PC-3 (cell line): ENCODE measurements at regions not wholly inside any gene's neighbourhood (a gene's known extent, or its start where the extent isn't known, plus 50 kb on each side); places are given as distances from the start of the nearest gene placed in this dataset.

Source experiments
- ATAC-seq: fragments of 200-7000 bp; cut with Tn5 transposase; 2 replicates; pipeline ENCODE4 v1.9.1; 2020; ENCODE audit warnings: mild to moderate bottlenecking, moderate library complexity
- BruUV-seq: library from RNA; stranded (reverse); fragments of 400-500 nt; replicated peaks from 2 replicates; lab custom pipeline; 2021; lab: Mats Ljungman, UMichigan
- CTCF ChIA-PET: fragments of 300-600 bp; sonication (Branson Sonifier 250); formaldehyde crosslinking; loops from one replicate; lab custom pipeline; 2022; ENCODE audit warnings: antibody characterized with exemption; lab: Charles Lee
- POLR2A ChIA-PET: fragments of 300-600 bp; sonication (Branson Sonifier 250); formaldehyde crosslinking; loops from one replicate; lab custom pipeline; 2022; ENCODE audit warnings: antibody characterized with exemption; ENCODE audit not compliant: unreplicated experiment; lab: Charles Lee
- DNase-seq: peaks from one replicate; pipeline ENCODE4 v3.0.0-alpha.2; 2015
- H2AFZ ChIP-seq: fragments of 300-600 bp; sonication (generic); 2 replicates; pipeline ENCODE4 v1.6.0; 2016; ENCODE audit warnings: antibody characterized with exemption, low read length
- H3F3A ChIP-seq: fragments of 300-600 bp; sonication (generic); one replicate; pipeline ENCODE4 v1.6.0; 2017; ENCODE audit warnings: antibody characterized with exemption, low read length, control low read depth, mild to moderate bottlenecking; ENCODE audit not compliant: unreplicated experiment
- H3K27ac ChIP-seq: fragments of 300-600 bp; sonication (generic); 2 replicates; pipeline ENCODE4 v1.5.1; 2016; ENCODE audit warnings: mild to moderate bottlenecking, low read length
- H3K27me3 ChIP-seq: fragments of 300-600 bp; sonication (generic); 2 replicates; pipeline ENCODE4 v1.6.1; 2016; ENCODE audit warnings: low read length, mixed read lengths
- H3K36me3 ChIP-seq: fragments of 300-600 bp; sonication (generic); 2 replicates; pipeline ENCODE4 v1.6.1; 2016; ENCODE audit warnings: low read depth, mixed run types, low read length, mixed read lengths
- H3K4me1 ChIP-seq: fragments of 300-600 bp; sonication (generic); 2 replicates; pipeline ENCODE4 v1.5.1; 2016; ENCODE audit warnings: low read length; ENCODE audit not compliant: insufficient read depth
- H3K4me2 ChIP-seq: fragments of 300-600 bp; sonication (generic); 2 replicates; pipeline ENCODE4 v1.6.0; 2016; ENCODE audit warnings: low read length
- H3K4me3 ChIP-seq: fragments of 300-600 bp; sonication (generic); 2 replicates; pipeline ENCODE4 v1.5.1; 2016; ENCODE audit warnings: mild to moderate bottlenecking, low read length, mixed read lengths
- H3K79me2 ChIP-seq: fragments of 300-600 bp; sonication (generic); 2 replicates; pipeline ENCODE4 v1.6.1; 2017; ENCODE audit warnings: low read length, mixed read lengths
- H3K9ac ChIP-seq: fragments of 300-600 bp; sonication (generic); 2 replicates; pipeline ENCODE4 v1.6.0; 2016; ENCODE audit warnings: mild to moderate bottlenecking, low read length
- H3K9me2 ChIP-seq: fragments of 300-600 bp; sonication (generic); replicated peaks from 2 replicates; pipeline ENCODE4 v1.6.1; 2016; ENCODE audit warnings: mixed run types, low read length, mixed read lengths
- H3K9me3 ChIP-seq: fragments of 300-600 bp; sonication (generic); 2 replicates; pipeline ENCODE4 v1.6.1; 2016; ENCODE audit warnings: low read length, mixed read lengths
- H4K20me1 ChIP-seq: fragments of 300-600 bp; sonication (generic); 2 replicates; pipeline ENCODE4 v1.6.1; 2016; ENCODE audit warnings: low read length, mixed read lengths
- EZH2 ChIP-seq: fragments of 300-600 bp; sonication (generic); IDR thresholded peaks from one replicate; pipeline ENCODE4 v1.6.1; 2017; ENCODE audit warnings: antibody characterized with exemption, mild to moderate bottlenecking, low read length; ENCODE audit not compliant: unreplicated experiment
- EZH2phosphoT487 ChIP-seq: fragments of 300-600 bp; sonication (generic); IDR thresholded peaks from 2 replicates; pipeline ENCODE4 v1.6.1; 2018; ENCODE audit warnings: mild to moderate bottlenecking, antibody characterized with exemption, low read length, borderline replicate concordance
- intact Hi-C: fragments of 100-400 bp; cut with micrococcal nuclease; formaldehyde crosslinking; loops from 2 replicates; pipeline ENCODE4 v1.9.0; 2023
- TF ChIP-seq, protein P1 (sequence below): fragments of 300-600 bp; sonication (generic); conservative IDR thresholded peaks from 2 replicates; pipeline ENCODE4 v1.5.1; 2017; ENCODE audit warnings: antibody characterized with exemption, low read depth, mild to moderate bottlenecking, low read length

DNA sequence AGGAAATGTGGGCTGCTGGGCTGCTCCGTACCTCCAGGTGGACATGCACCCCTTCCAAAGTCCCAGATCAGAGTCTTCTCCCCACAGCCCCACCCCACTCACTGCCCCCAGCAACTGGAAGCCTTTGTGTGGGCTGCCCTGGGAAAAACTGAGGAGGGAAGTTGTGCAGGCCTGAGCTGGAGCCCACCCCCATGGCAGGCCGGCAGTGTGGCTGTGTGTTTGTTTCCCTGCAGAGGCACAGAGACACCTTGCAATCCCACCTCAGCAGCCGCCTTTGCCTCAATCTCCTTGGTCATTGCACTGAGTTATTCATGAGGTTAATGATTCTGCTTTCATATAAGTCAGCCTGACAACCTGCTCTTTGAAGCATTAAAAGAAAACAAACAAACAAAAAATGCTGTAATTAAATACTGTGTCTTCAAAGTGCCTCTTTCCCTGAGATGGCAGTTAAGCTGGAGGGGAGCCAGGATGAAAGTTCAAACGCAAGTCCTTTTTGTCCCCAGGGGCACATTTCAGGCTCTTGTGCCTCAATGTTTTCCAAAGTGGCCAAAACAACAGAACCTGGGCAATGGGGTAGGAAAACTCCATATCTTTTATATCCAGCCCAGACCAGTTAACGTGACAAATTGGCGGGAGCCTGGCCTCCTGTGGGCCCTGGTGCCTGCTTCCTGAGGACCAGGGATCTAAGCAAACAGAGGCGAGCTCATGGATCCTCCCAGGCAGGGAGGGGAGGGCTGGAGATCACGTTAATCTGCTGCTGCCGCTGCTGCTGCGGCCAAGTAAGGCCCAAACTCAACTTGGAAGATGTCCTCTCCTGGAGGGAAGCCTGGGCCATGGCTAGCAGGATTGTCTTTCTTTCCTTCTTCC, 51.9 kb upstream of the TSPAN11 start:
- Histone ChIP-seq H3K27me3 (no peaks in the 10 kb centered on the region), H3K36me3 (no peaks in the 10 kb centered on the region), H2AFZ (no peak overlapping the region), H3K9me2 (no peaks in the 10 kb centered on the region), H3K4me1 (no peaks in the 10 kb centered on the region), H3K4me3 (no peak overlapping the region), H3F3A (no peaks in the 10 kb centered on the region), H3K9me3 (no peaks in the 10 kb centered on the region), H3K79me2 (no peaks in the 10 kb centered on the region), H4K20me1 (no peaks in the 10 kb centered on the region), H3K27ac (no peak overlapping the region), H3K9ac (no peak overlapping the region), H3K4me2 (no peak overlapping the region)
- BruUV-seq = no TSS peak
- ChIA-PET CTCF (no interaction called here), POLR2A (no interaction called here)
- ATAC-seq (no peak), DNase-seq (no peak)
- TF ChIP-seq, protein P1, sequence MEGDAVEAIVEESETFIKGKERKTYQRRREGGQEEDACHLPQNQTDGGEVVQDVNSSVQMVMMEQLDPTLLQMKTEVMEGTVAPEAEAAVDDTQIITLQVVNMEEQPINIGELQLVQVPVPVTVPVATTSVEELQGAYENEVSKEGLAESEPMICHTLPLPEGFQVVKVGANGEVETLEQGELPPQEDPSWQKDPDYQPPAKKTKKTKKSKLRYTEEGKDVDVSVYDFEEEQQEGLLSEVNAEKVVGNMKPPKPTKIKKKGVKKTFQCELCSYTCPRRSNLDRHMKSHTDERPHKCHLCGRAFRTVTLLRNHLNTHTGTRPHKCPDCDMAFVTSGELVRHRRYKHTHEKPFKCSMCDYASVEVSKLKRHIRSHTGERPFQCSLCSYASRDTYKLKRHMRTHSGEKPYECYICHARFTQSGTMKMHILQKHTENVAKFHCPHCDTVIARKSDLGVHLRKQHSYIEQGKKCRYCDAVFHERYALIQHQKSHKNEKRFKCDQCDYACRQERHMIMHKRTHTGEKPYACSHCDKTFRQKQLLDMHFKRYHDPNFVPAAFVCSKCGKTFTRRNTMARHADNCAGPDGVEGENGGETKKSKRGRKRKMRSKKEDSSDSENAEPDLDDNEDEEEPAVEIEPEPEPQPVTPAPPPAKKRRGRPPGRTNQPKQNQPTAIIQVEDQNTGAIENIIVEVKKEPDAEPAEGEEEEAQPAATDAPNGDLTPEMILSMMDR = no peak
- no peak for TF ChIP-seq EZH2phosphoT487
- no peak for TF ChIP-seq EZH2
- intact Hi-C loops = no loop called here

GRCh38 chr12:30870491-30871265, 55.9 kb upstream of the TSPAN11 start:
- H3K36me3 ChIP-seq = no peaks in the 10 kb centered on the region
- no peak for DNase-seq
- no peak overlapping the region for H2AFZ ChIP-seq
- H3K9me3 ChIP-seq = no peaks in the 10 kb centered on the region
- no peaks in the 10 kb centered on the region for H3K79me2 ChIP-seq
- H3K27me3 ChIP-seq = no peaks in the 10 kb centered on the region
- no peak for ATAC-seq
- H3K4me3 ChIP-seq = no peak overlapping the region
- ChIA-PET POLR2A (no interaction called here), CTCF (no interaction called here)
- intact Hi-C loops = no loop called here
- no peaks in the 10 kb centered on the region for H3K9me2 ChIP-seq
- H3F3A ChIP-seq = no peaks in the 10 kb centered on the region
- H3K27ac ChIP-seq = no peak overlapping the region
- no peaks in the 10 kb centered on the region for H3K4me1 ChIP-seq
- H3K9ac ChIP-seq = no peak overlapping the region
- H4K20me1 ChIP-seq = no peaks in the 10 kb centered on the region
- H3K4me2 ChIP-seq = no peak overlapping the region
- no TSS peak for BruUV-seq
- TF ChIP-seq EZH2phosphoT487 (no peak), EZH2 (no peak)
- TF ChIP-seq, protein P1 = no peak

DNA sequence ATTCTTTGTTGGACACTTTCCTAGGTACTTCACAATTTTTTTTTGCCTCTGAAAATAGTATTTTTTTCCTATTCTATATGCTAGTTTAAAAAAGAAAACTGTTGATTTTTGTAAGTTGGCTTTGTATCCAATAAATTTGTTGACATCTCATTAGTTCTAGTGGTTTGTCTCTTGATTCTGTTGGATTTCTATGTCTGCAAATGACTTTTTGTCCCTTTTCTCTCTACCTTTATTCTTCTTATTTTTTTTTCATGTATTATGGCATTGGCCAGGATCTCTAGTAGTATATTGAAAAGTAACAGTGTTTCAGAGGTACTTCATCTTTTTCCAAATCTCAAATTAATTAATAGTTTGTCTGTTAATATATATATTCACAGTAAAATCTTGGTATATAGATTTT, 59.1 kb upstream of the TSPAN11 start:
- no peaks in the 10 kb centered on the region for H3K9me3 ChIP-seq
- no TSS peak for BruUV-seq
- H3K79me2 ChIP-seq = no peaks in the 10 kb centered on the region
- no peak overlapping the region for H3K9ac ChIP-seq
- H2AFZ ChIP-seq = no peak overlapping the region
- TF ChIP-seq EZH2phosphoT487 (no peak), EZH2 (no peak)
- TF ChIP-seq, protein P1 = no peak
- H3K4me3 ChIP-seq = no peak overlapping the region
- H3F3A ChIP-seq = no peaks in the 10 kb centered on the region
- DNase-seq (no peak), ATAC-seq (no peak)
- H3K9me2 ChIP-seq = no peaks in the 10 kb centered on the region
- no peaks in the 10 kb centered on the region for H3K4me1 ChIP-seq
- intact Hi-C loops = no loop called here
- H3K27me3 ChIP-seq = no peaks in the 10 kb centered on the region
- H4K20me1 ChIP-seq = no peaks in the 10 kb centered on the region
- ChIA-PET CTCF (no interaction called here), POLR2A (no interaction called here)
- no peak overlapping the region for H3K4me2 ChIP-seq
- H3K36me3 ChIP-seq = no peaks in the 10 kb centered on the region
- no peak overlapping the region for H3K27ac ChIP-seq
